Kidney epithelial cell (primary cell): ENCODE measurements at regions not wholly inside any gene's neighbourhood (a gene's known extent, or its start where the extent isn't known, plus 50 kb on each side); places are given as distances from the start of the nearest gene placed in this dataset.
"Not testable (repeated sequence)": the region's sequence is repeated elsewhere in the genome, so short reads cannot be mapped to it uniquely, and the experiment has no call there.

Experiments used
- DNase-seq: peaks from one replicate; pipeline ENCODE4 v3.0.0-alpha.2; 2010; ENCODE audit warnings: low read depth
- H3K27me3 ChIP-seq: 2 replicates; pipeline ENCODE4 v1.6.0; 2011; ENCODE audit warnings: low read length; ENCODE audit not compliant: control insufficient read depth, insufficient read depth
- H3K36me3 ChIP-seq: 2 replicates; pipeline ENCODE4 v1.5.1; 2011; ENCODE audit warnings: low read length; ENCODE audit not compliant: control insufficient read depth, insufficient read depth
- H3K4me3 ChIP-seq: 2 replicates; pipeline ENCODE4 v1.5.1; 2011; ENCODE audit warnings: low read depth, mild to moderate bottlenecking, control low read depth, low read length
- CTCF ChIP-seq: IDR thresholded peaks from 2 replicates; pipeline ENCODE4 v1.5.1; 2011; ENCODE audit warnings: mild to moderate bottlenecking, moderate library complexity, low read length, control low read depth, inconsistent platforms; ENCODE audit not compliant: insufficient read depth, poor library complexity, severe bottlenecking

- TF ChIP-seq CTCF: no peak
- Histone ChIP-seq H3K36me3 (no peaks in the 10 kb centered on the region), H3K4me3 (no peak overlapping the region), H3K27me3 (no peaks in the 10 kb centered on the region)
- DNase-seq: no peak
Measured at GRCh38 chr11:116051494-116051893, 547.3 kb upstream of the CADM1 start.

- H3K36me3 ChIP-seq: no peaks in the 10 kb centered on the region
- no peak for TF ChIP-seq CTCF
- DNase-seq: no peak
- no peaks in the 10 kb centered on the region for H3K27me3 ChIP-seq
- no peak overlapping the region for H3K4me3 ChIP-seq
Measured at GRCh38 chr11:116049383-116049782, 545.2 kb upstream of the CADM1 start.

- no peak for DNase-seq
- no peak for TF ChIP-seq CTCF
- Histone ChIP-seq H3K36me3 (no peaks in the 10 kb centered on the region), H3K27me3 (no peaks in the 10 kb centered on the region), H3K4me3 (no peak overlapping the region)
Measured at GRCh38 chr11:116046127-116046526, 541.9 kb upstream of the CADM1 start.

- no peak for TF ChIP-seq CTCF
- no peaks in the 10 kb centered on the region for H3K36me3 ChIP-seq
- no peak for DNase-seq
- H3K4me3 ChIP-seq: no peak overlapping the region
- no peaks in the 10 kb centered on the region for H3K27me3 ChIP-seq
Measured at GRCh38 chr11:116044941-116045340, 540.7 kb upstream of the CADM1 start.

- no peak for TF ChIP-seq CTCF
- no peak for DNase-seq
- H3K27me3 ChIP-seq: no peaks in the 10 kb centered on the region
- H3K4me3 ChIP-seq: no peak overlapping the region
- H3K36me3 ChIP-seq: no peaks in the 10 kb centered on the region
Measured at GRCh38 chr11:116044520-116044919, 540.3 kb upstream of the CADM1 start.

- no peak for DNase-seq
- TF ChIP-seq CTCF: no peak
- Histone ChIP-seq H3K4me3 (no peak overlapping the region), H3K27me3 (no peaks in the 10 kb centered on the region), H3K36me3 (no peaks in the 10 kb centered on the region)
Measured at GRCh38 chr11:116043857-116044256, 539.6 kb upstream of the CADM1 start.

- DNase-seq, H3K4me3 ChIP-seq, H3K27me3 ChIP-seq, H3K36me3 ChIP-seq: not testable (repeated sequence)
Measured at GRCh38 chr11:116043059-116043458, 538.8 kb upstream of the CADM1 start.
